NCI-H2196 (cell line): ENCODE measurements at regions not wholly inside any gene's neighbourhood (a gene's known extent, or its start where the extent isn't known, plus 50 kb on each side); places are given as distances from the start of the nearest gene placed in this dataset.

Experiments used
- DNase-seq: peaks from one replicate; lab custom pipeline; 2025; ENCODE audit not compliant: unreplicated experiment; lab: John Stamatoyannopoulos, UW

DNA sequence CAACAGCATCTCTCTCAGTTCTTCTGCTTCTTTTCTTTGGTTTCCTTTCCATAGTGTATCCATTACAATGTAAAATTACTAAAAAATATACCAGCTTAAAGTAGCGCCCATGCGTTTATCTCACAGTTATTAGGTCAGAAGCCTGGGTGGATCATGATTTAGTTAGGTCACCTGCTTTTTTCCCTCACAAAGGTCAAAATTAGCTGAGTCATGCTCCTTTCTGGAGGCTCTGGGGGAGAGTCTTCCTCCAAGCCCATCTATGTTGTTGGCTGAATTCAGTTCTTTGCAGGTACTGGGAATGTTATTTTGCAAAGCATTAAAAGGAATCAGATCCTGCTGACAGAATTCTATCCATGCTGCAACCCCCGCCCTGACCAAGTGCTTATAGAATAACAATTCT, 101.6 kb upstream of the TMEM132C start:
- no peak for DNase-seq

- no peak for DNase-seq
Observed at GRCh38 chr12:128168273-128168672, 98.7 kb upstream of the TMEM132C start.

DNA sequence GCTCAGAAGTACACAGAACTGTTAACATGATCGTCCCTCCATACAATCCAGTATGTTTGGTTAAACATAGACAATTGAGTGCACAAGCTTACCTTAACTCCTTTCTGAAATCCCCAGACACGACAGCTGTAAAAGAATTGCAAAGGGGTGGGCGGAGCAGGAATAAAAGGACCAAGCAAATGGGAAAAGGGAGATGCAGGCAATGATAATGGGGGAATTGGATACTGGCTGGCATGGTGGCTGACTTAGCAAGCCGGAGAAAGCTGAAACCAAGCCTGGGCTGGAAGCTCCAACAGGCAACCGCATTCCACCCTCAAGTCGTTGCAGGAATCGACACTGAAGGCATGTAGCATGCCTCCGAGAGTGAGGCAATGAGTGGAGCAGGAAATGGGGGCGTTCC, 96.8 kb upstream of the TMEM132C start:
- DNase-seq: no peak

GRCh38 chr12:128178565-128178964, 88.4 kb upstream of the TMEM132C start:
- no peak for DNase-seq

- no peak for DNase-seq
Observed at GRCh38 chr12:128178966-128179365, 88.0 kb upstream of the TMEM132C start.

GRCh38 chr12:128180166-128180565, 86.8 kb upstream of the TMEM132C start:
- no peak for DNase-seq

DNA sequence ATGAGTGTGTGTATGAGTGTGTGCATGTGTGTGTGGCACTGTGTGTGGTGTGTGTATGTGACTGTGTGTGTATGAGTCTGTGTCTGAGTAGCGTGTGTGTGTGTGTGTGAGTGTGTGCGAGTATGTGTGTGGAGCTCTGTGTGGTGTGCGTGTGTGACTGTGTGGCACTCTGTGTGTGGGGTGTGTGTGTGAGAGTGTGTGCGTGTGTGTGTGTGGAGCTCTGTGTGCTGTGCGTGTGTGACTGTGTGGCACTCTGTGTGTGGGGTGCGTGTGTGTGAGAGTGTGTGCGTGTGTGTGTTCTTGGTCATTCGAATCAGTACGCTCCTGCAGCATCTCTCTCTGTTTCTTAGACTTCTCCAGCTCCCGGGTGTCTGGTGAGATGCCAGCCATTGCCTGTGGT, 76.9 kb upstream of the TMEM132C start:
- DNase-seq: no peak

GRCh38 chr12:128190614-128191013, 76.4 kb upstream of the TMEM132C start:
- no peak for DNase-seq

GRCh38 chr12:128191380-128191779, 75.6 kb upstream of the TMEM132C start:
- no peak for DNase-seq

- DNase-seq: no peak
Observed at GRCh38 chr12:128204711-128205110, 62.3 kb upstream of the TMEM132C start.

DNA sequence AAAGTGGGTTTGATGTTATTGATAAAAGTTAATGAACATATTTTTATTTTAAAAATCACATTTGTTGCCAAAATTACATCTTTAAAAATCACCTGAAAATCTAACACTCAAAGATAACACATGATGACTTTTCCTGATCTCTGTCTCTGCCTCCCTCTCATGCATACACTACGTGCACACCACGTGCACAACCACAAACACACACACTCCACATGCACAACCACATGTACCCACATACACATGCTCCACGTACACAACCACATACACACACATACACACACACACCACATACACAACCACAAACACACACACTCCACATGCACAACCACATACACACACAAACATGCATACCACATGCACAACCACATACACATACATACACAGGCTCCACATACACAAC, 61.8 kb upstream of the TMEM132C start:
- no peak for DNase-seq

- no peak for DNase-seq
Observed at GRCh38 chr12:128205758-128206157, 61.2 kb upstream of the TMEM132C start.
